ENCODE measurements at regions not wholly inside any gene's neighbourhood (a gene's known extent, or its start where the extent isn't known, plus 50 kb on each side); places are given as distances from the start of the nearest gene placed in this dataset.

GRCh38 chr6:11876934-11877433, 98.4 kb upstream of the ADTRP start:
- H3K27me3 Mint-ChIP-seq = no peaks in the 10 kb centered on the region
- H3K27ac Mint-ChIP-seq = no peak overlapping the region
- POLR2A ChIA-PET = interaction anchor here (0.7 kb wide), 1 partner anchor 133 kb away, joined by 3 read pairs; no protein-coding TSS in a partner anchor
- ATAC-seq = no peak
- peaks cover 0 to 4% (median 0%) of the 10 kb centered on the region in 4 donors for H3K4me1 Mint-ChIP-seq
- DNase-seq = no peak
- peaks cover 0 to 20% (median 2%) of the 10 kb centered on the region in 3 donors for H3K36me3 Mint-ChIP-seq
- peaks cover 0 to 20% (median 8%) of the 10 kb centered on the region in 9 donors for H3K9me3 Mint-ChIP-seq
- no peak overlapping the region for H3K4me3 Mint-ChIP-seq

- Mint-ChIP-seq H3K4me1 (peaks cover 0 to 2% (median 0%) of the 10 kb centered on the region in 4 donors), H3K9me3 (peaks cover 0 to 10% (median 5%) of the 10 kb centered on the region in 9 donors), H3K27ac (peak overlapping the region in 1 of 10 donors; percentile 34), H3K4me3 (no peak overlapping the region), H3K27me3 (no peaks in the 10 kb centered on the region), H3K36me3 (peaks cover 0 to 14% (median 0%) of the 10 kb centered on the region in 3 donors)
- ATAC-seq (no peak), DNase-seq (no peak)
- POLR2A ChIA-PET = no interaction called here
These were observed 96.9 kb upstream of the ADTRP start for GRCh38 chr6:11875325-11876109.

- Mint-ChIP-seq H3K27me3 (no peaks in the 10 kb centered on the region), H3K4me1 (peaks cover 0 to 5% (median 0%) of the 10 kb centered on the region in 4 donors), H3K9me3 (peaks cover 0 to 2% (median 0%) of the 10 kb centered on the region in 9 donors), H3K27ac (peak overlapping the region in 1 of 10 donors; percentile 4), H3K36me3 (peaks cover 0 to 7% (median 0%) of the 10 kb centered on the region in 3 donors), H3K4me3 (no peak overlapping the region)
- ATAC-seq (no peak), DNase-seq (no peak)
- POLR2A ChIA-PET = no interaction called here
These were observed 91.2 kb upstream of the ADTRP start for GRCh38 chr6:11869672-11870340.

- Mint-ChIP-seq H3K27me3 (no peaks in the 10 kb centered on the region), H3K36me3 (peaks cover 0 to 17% (median 0%) of the 10 kb centered on the region in 3 donors), H3K4me1 (peaks cover 0 to 3% (median 0%) of the 10 kb centered on the region in 4 donors), H3K27ac (no peak overlapping the region), H3K9me3 (peaks cover 0 to 11% (median 0%) of the 10 kb centered on the region in 9 donors), H3K4me3 (no peak overlapping the region)
- POLR2A ChIA-PET = no interaction called here
- ATAC-seq (no peak), DNase-seq (no peak)
These were observed 89.8 kb upstream of the ADTRP start for GRCh38 chr6:11868392-11868791.

GRCh38 chr6:11865680-11866300, 87.2 kb upstream of the ADTRP start:
- H3K27me3 Mint-ChIP-seq = no peaks in the 10 kb centered on the region
- peaks cover 0 to 3% (median 0%) of the 10 kb centered on the region in 4 donors for H3K4me1 Mint-ChIP-seq
- DNase-seq = no peak
- H3K27ac Mint-ChIP-seq = no peak overlapping the region
- peaks cover 0 to 11% (median 0%) of the 10 kb centered on the region in 9 donors for H3K9me3 Mint-ChIP-seq
- POLR2A ChIA-PET = no interaction called here
- H3K36me3 Mint-ChIP-seq = peaks cover 0 to 10% (median 0%) of the 10 kb centered on the region in 3 donors
- no peak overlapping the region for H3K4me3 Mint-ChIP-seq
- ATAC-seq = no peak

- Mint-ChIP-seq H3K9me3 (peaks cover 0 to 2% (median 0%) of the 10 kb centered on the region in 9 donors), H3K27me3 (peaks cover 0 to 1% (median 0%) of the 10 kb centered on the region in 5 donors), H3K4me1 (no peaks in the 10 kb centered on the region), H3K4me3 (no peak overlapping the region), H3K27ac (no peak overlapping the region), H3K36me3 (no peaks in the 10 kb centered on the region)
- no peak for DNase-seq
- POLR2A ChIA-PET = no interaction called here
- ATAC-seq = no peak
These were observed 79.8 kb upstream of the ADTRP start for GRCh38 chr6:11858439-11858838.

GRCh38 chr6:11855743-11856142, 77.1 kb upstream of the ADTRP start:
- Mint-ChIP-seq H3K36me3 (no peaks in the 10 kb centered on the region), H3K27me3 (peaks cover 0 to 1% (median 0%) of the 10 kb centered on the region in 5 donors), H3K4me1 (no peaks in the 10 kb centered on the region), H3K9me3 (peaks cover 0 to 2% (median 0%) of the 10 kb centered on the region in 9 donors), H3K4me3 (no peak overlapping the region), H3K27ac (no peak overlapping the region)
- no peak for DNase-seq
- POLR2A ChIA-PET = no interaction called here
- ATAC-seq = no peak

- Mint-ChIP-seq H3K36me3 (no peaks in the 10 kb centered on the region), H3K4me3 (no peak overlapping the region), H3K4me1 (no peaks in the 10 kb centered on the region), H3K27me3 (peaks cover 0 to 1% (median 0%) of the 10 kb centered on the region in 5 donors), H3K9me3 (peaks cover 0 to 2% (median 0%) of the 10 kb centered on the region in 9 donors), H3K27ac (no peak overlapping the region)
- ATAC-seq = no peak
- DNase-seq = no peak
- POLR2A ChIA-PET = no interaction called here
These were observed 76.0 kb upstream of the ADTRP start for GRCh38 chr6:11854408-11855165.

- H3K4me1 Mint-ChIP-seq = no peaks in the 10 kb centered on the region
- H3K36me3 Mint-ChIP-seq = no peaks in the 10 kb centered on the region
- ATAC-seq (no peak), DNase-seq (no peak)
- H3K27ac Mint-ChIP-seq = no peak overlapping the region
- no peak overlapping the region for H3K4me3 Mint-ChIP-seq
- H3K9me3 Mint-ChIP-seq = peaks cover 0 to 2% (median 0%) of the 10 kb centered on the region in 9 donors
- POLR2A ChIA-PET = no interaction called here
- H3K27me3 Mint-ChIP-seq = peaks cover 0 to 1% (median 0%) of the 10 kb centered on the region in 5 donors
These were observed 75.2 kb upstream of the ADTRP start for GRCh38 chr6:11853678-11854407.

- H3K36me3 Mint-ChIP-seq = no peaks in the 10 kb centered on the region
- DNase-seq = no peak
These were observed 73.6 kb upstream of the ADTRP start for GRCh38 chr6:11852061-11852651.

GRCh38 chr6:11851387-11851786, 72.8 kb upstream of the ADTRP start:
- H3K36me3 Mint-ChIP-seq = no peaks in the 10 kb centered on the region
- H3K27me3 Mint-ChIP-seq = peaks cover 0 to 1% (median 0%) of the 10 kb centered on the region in 5 donors
- peaks cover 0 to 3% (median 0%) of the 10 kb centered on the region in 9 donors for H3K9me3 Mint-ChIP-seq
- no peaks in the 10 kb centered on the region for H3K4me1 Mint-ChIP-seq
- DNase-seq (no peak), ATAC-seq (no peak)
- no peak overlapping the region for H3K4me3 Mint-ChIP-seq
- peak overlapping the region in 1 of 10 donors; percentile 49 for H3K27ac Mint-ChIP-seq
- POLR2A ChIA-PET = no interaction called here

More at GRCh38 chr6:11852061-11852651, 73.6 kb upstream of the ADTRP start:
- Mint-ChIP-seq H3K4me1 (no peaks in the 10 kb centered on the region), H3K4me3 (no peak overlapping the region), H3K27me3 (peaks cover 0 to 1% (median 0%) of the 10 kb centered on the region in 5 donors), H3K27ac (no peak overlapping the region), H3K9me3 (peaks cover 0 to 3% (median 0%) of the 10 kb centered on the region in 9 donors)
- POLR2A ChIA-PET = no interaction called here
- ATAC-seq = no peak
